ENCODE measurements at regions not wholly inside any gene's neighbourhood (a gene's known extent, or its start where the extent isn't known, plus 50 kb on each side); places are given as distances from the start of the nearest gene placed in this dataset.
A peak's percentile ranks its signal among the peaks of the same experiment; 100 is the strongest.

- no peak overlapping the region for H3K27ac ChIP-seq
- DNase-seq (ENCODE audit: low read depth, low spot score) = peak; percentile 1
Observed at GRCh38 chr17:73956595-73957465, 246.6 kb upstream of the RPL38 start.

GRCh38 chr17:73957564-73957963 is 245.9 kb upstream of the RPL38 start:
- TF ChIP-seq EZH2 (IDR thresholded peaks at IDR 0.05) = no peak
- TF ChIP-seq POLR2AphosphoS5 (IDR thresholded peaks at IDR 0.05; ENCODE audit: borderline replicate concordance, low read depth, low read length) = no peak
- TF ChIP-seq FOXP2 (optimal IDR thresholded peaks at IDR 0.05; ENCODE audit: control extremely low read depth, extremely low read length, insufficient read depth) = no peak
- H3K9ac ChIP-seq (ENCODE audit: insufficient read length) = no peak overlapping the region
- no peak for DNase-seq (ENCODE audit: low read depth, low spot score)

More at GRCh38 chr17:73956595-73957465, 246.6 kb upstream of the RPL38 start:
- Histone ChIP-seq H3K36me3 (ENCODE audit: insufficient read depth, low read length) (no peaks in the 10 kb centered on the region), H3K9ac (ENCODE audit: insufficient read length) (no peak overlapping the region), H3K9me3 (ENCODE audit: low read depth, low read length) (no peaks in the 10 kb centered on the region), H3K4me3 (no peak overlapping the region)
- no peak for TF ChIP-seq POLR2AphosphoS5 (IDR thresholded peaks at IDR 0.05; ENCODE audit: borderline replicate concordance, low read depth, low read length)
- TF ChIP-seq FOXP2 (optimal IDR thresholded peaks at IDR 0.05; ENCODE audit: control extremely low read depth, extremely low read length, insufficient read depth) = no peak
- TF ChIP-seq EZH2 (IDR thresholded peaks at IDR 0.05) = no peak

GRCh38 chr17:73958453-73958852 is 245.0 kb upstream of the RPL38 start:
- Histone ChIP-seq H3K9ac (ENCODE audit: insufficient read length) (no peak overlapping the region), H3K36me3 (ENCODE audit: insufficient read depth, low read length) (no peaks in the 10 kb centered on the region), H3K27ac (no peak overlapping the region), H3K9me3 (ENCODE audit: low read depth, low read length) (no peaks in the 10 kb centered on the region), H3K4me3 (no peak overlapping the region)
- DNase-seq (ENCODE audit: low read depth, low spot score) = no peak
- TF ChIP-seq EZH2 (IDR thresholded peaks at IDR 0.05) (no peak), POLR2AphosphoS5 (IDR thresholded peaks at IDR 0.05; ENCODE audit: borderline replicate concordance, low read depth, low read length) (no peak), FOXP2 (optimal IDR thresholded peaks at IDR 0.05; ENCODE audit: control extremely low read depth, extremely low read length, insufficient read depth) (no peak)

More at GRCh38 chr17:73957564-73957963, 245.9 kb upstream of the RPL38 start:
- no peaks in the 10 kb centered on the region for H3K9me3 ChIP-seq (ENCODE audit: low read depth, low read length)
- no peak overlapping the region for H3K4me3 ChIP-seq
- no peak overlapping the region for H3K27ac ChIP-seq
- H3K36me3 ChIP-seq (ENCODE audit: insufficient read depth, low read length) = no peaks in the 10 kb centered on the region

GRCh38 chr17:73960469-73960868 is 243.0 kb upstream of the RPL38 start:
- Histone ChIP-seq H3K27ac (no peak overlapping the region), H3K36me3 (ENCODE audit: insufficient read depth, low read length) (no peaks in the 10 kb centered on the region), H3K9ac (ENCODE audit: insufficient read length) (no peak overlapping the region), H3K4me3 (no peak overlapping the region), H3K9me3 (ENCODE audit: low read depth, low read length) (no peaks in the 10 kb centered on the region)
- DNase-seq (ENCODE audit: low read depth, low spot score) = no peak
- TF ChIP-seq POLR2AphosphoS5 (IDR thresholded peaks at IDR 0.05; ENCODE audit: borderline replicate concordance, low read depth, low read length) (no peak), EZH2 (IDR thresholded peaks at IDR 0.05) (no peak), FOXP2 (optimal IDR thresholded peaks at IDR 0.05; ENCODE audit: control extremely low read depth, extremely low read length, insufficient read depth) (no peak)

- no peak overlapping the region for H3K27ac ChIP-seq
- TF ChIP-seq POLR2AphosphoS5 (IDR thresholded peaks at IDR 0.05; ENCODE audit: borderline replicate concordance, low read depth, low read length) = no peak
- TF ChIP-seq FOXP2 (optimal IDR thresholded peaks at IDR 0.05; ENCODE audit: control extremely low read depth, extremely low read length, insufficient read depth) = no peak
- TF ChIP-seq EZH2 (IDR thresholded peaks at IDR 0.05) = no peak
- no peak overlapping the region for H3K4me3 ChIP-seq
- no peaks in the 10 kb centered on the region for H3K9me3 ChIP-seq (ENCODE audit: low read depth, low read length)
- no peak for DNase-seq (ENCODE audit: low read depth, low spot score)
- H3K36me3 ChIP-seq (ENCODE audit: insufficient read depth, low read length) = no peaks in the 10 kb centered on the region
- H3K9ac ChIP-seq (ENCODE audit: insufficient read length) = no peak overlapping the region
Observed at GRCh38 chr17:73962308-73962707, 241.2 kb upstream of the RPL38 start.

- no peak overlapping the region for H3K27ac ChIP-seq
- H3K9ac ChIP-seq (ENCODE audit: insufficient read length) = no peak overlapping the region
- DNase-seq (ENCODE audit: low read depth, low spot score) = no peak
- H3K9me3 ChIP-seq (ENCODE audit: low read depth, low read length) = no peaks in the 10 kb centered on the region
- no peak for TF ChIP-seq EZH2 (IDR thresholded peaks at IDR 0.05)
- TF ChIP-seq POLR2AphosphoS5 (IDR thresholded peaks at IDR 0.05; ENCODE audit: borderline replicate concordance, low read depth, low read length) = no peak
- TF ChIP-seq FOXP2 (optimal IDR thresholded peaks at IDR 0.05; ENCODE audit: control extremely low read depth, extremely low read length, insufficient read depth) = no peak
- H3K4me3 ChIP-seq = no peak overlapping the region
- no peaks in the 10 kb centered on the region for H3K36me3 ChIP-seq (ENCODE audit: insufficient read depth, low read length)
Observed at GRCh38 chr17:73968680-73969079, 234.8 kb upstream of the RPL38 start.

GRCh38 chr17:73969956-73970355 is 233.5 kb upstream of the RPL38 start:
- H3K27ac ChIP-seq = no peak overlapping the region
- H3K9me3 ChIP-seq (ENCODE audit: low read depth, low read length) = no peaks in the 10 kb centered on the region
- H3K4me3 ChIP-seq = no peak overlapping the region
- no peak for TF ChIP-seq EZH2 (IDR thresholded peaks at IDR 0.05)
- no peak for TF ChIP-seq FOXP2 (optimal IDR thresholded peaks at IDR 0.05; ENCODE audit: control extremely low read depth, extremely low read length, insufficient read depth)
- TF ChIP-seq POLR2AphosphoS5 (IDR thresholded peaks at IDR 0.05; ENCODE audit: borderline replicate concordance, low read depth, low read length) = no peak
- no peak overlapping the region for H3K9ac ChIP-seq (ENCODE audit: insufficient read length)
- DNase-seq (ENCODE audit: low read depth, low spot score) = no peak
- H3K36me3 ChIP-seq (ENCODE audit: insufficient read depth, low read length) = no peaks in the 10 kb centered on the region

- no peak overlapping the region for H3K4me3 ChIP-seq
- H3K36me3 ChIP-seq (ENCODE audit: insufficient read depth, low read length) = no peaks in the 10 kb centered on the region
- H3K9me3 ChIP-seq (ENCODE audit: low read depth, low read length) = no peaks in the 10 kb centered on the region
- TF ChIP-seq FOXP2 (optimal IDR thresholded peaks at IDR 0.05; ENCODE audit: control extremely low read depth, extremely low read length, insufficient read depth) (no peak), POLR2AphosphoS5 (IDR thresholded peaks at IDR 0.05; ENCODE audit: borderline replicate concordance, low read depth, low read length) (no peak), EZH2 (IDR thresholded peaks at IDR 0.05) (no peak)
- no peak overlapping the region for H3K9ac ChIP-seq (ENCODE audit: insufficient read length)
- DNase-seq (ENCODE audit: low read depth, low spot score) = no peak
- no peak overlapping the region for H3K27ac ChIP-seq
Observed at GRCh38 chr17:73971127-73971526, 232.4 kb upstream of the RPL38 start.

All from SK-N-MC (cell line).